ENCODE measurements at regions not wholly inside any gene's neighbourhood (a gene's known extent, or its start where the extent isn't known, plus 50 kb on each side); places are given as distances from the start of the nearest gene placed in this dataset.

DNA sequence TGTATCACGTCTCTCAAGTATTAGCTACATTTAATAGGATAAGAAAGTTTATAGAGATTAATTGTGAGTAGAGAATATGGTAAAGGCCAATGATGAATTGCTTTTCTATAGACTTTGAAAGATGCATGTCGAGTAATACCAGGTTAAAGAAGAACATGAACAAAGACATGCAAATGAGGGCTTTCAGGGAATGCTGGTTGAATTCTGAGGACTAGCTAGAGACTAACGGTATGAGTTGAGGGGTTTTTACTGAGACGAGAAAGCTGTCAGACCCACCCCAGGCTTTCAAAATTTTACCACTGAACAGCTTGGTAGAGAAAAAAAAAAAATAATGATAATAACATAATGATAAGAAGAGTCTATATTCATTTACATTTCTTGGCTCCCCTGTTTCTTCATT is 796.0 kb upstream of the CDH8 start:
- Histone ChIP-seq H3K27ac (ENCODE audit: low read length) (no peak overlapping the region), H3K36me3 (ENCODE audit: control insufficient read depth, insufficient read depth, low read length) (no peaks in the 10 kb centered on the region), H3K27me3 (ENCODE audit: control insufficient read depth, insufficient read depth, low read length) (no peaks in the 10 kb centered on the region), H3K4me1 (ENCODE audit: control insufficient read depth, insufficient read depth, low read length) (no peaks in the 10 kb centered on the region), H3K9me3 (ENCODE audit: control insufficient read depth, insufficient read depth, low read depth, low read length) (no peaks in the 10 kb centered on the region), H3K4me3 (ENCODE audit: low read depth in 2 of 2, low read length in 2 of 2) (no peak overlapping the region)
- BruUV-seq (replicated peaks), result no TSS peak
- in situ Hi-C loops (cut with HindIII; ENCODE audit: low pct_unique_long_range_greater_than_20kb, low sequenced_read_pairs), result no loop called here
- intact Hi-C loops (cut with micrococcal nuclease; ENCODE audit: unreplicated experiment), result no loop called here
- DNase-seq (ENCODE audit: low read depth, low spot score) (no peak), ATAC-seq (no peak)
- TF ChIP-seq REST (IDR thresholded peaks at IDR 0.05; ENCODE audit: insufficient read depth in 1 of 2, low read depth in 2 of 2, low read length in 1 of 2), result no peak
- TF ChIP-seq, protein P1, sequence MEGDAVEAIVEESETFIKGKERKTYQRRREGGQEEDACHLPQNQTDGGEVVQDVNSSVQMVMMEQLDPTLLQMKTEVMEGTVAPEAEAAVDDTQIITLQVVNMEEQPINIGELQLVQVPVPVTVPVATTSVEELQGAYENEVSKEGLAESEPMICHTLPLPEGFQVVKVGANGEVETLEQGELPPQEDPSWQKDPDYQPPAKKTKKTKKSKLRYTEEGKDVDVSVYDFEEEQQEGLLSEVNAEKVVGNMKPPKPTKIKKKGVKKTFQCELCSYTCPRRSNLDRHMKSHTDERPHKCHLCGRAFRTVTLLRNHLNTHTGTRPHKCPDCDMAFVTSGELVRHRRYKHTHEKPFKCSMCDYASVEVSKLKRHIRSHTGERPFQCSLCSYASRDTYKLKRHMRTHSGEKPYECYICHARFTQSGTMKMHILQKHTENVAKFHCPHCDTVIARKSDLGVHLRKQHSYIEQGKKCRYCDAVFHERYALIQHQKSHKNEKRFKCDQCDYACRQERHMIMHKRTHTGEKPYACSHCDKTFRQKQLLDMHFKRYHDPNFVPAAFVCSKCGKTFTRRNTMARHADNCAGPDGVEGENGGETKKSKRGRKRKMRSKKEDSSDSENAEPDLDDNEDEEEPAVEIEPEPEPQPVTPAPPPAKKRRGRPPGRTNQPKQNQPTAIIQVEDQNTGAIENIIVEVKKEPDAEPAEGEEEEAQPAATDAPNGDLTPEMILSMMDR (IDR thresholded peaks at IDR 0.05), result no peak
- no peak for TF ChIP-seq SIN3A (IDR thresholded peaks at IDR 0.05; ENCODE audit: borderline replicate concordance, insufficient read depth, low read depth, low read length)
- no peak for TF ChIP-seq POLR2AphosphoS5 (IDR thresholded peaks at IDR 0.05; ENCODE audit: low read depth, low read length)
- TF ChIP-seq TCF7L2 (IDR thresholded peaks at IDR 0.05; ENCODE audit: low read depth, low read length), result no peak
- POLR2A ChIA-PET, result no interaction called here
- CTCF ChIA-PET, result no interaction called here

- no TSS peak for BruUV-seq (replicated peaks)
- in situ Hi-C loops (cut with HindIII; ENCODE audit: low pct_unique_long_range_greater_than_20kb, low sequenced_read_pairs) (no loop called here), intact Hi-C loops (cut with micrococcal nuclease; ENCODE audit: unreplicated experiment) (no loop called here)
- CTCF ChIA-PET, result no interaction called here
- DNase-seq (ENCODE audit: low read depth, low spot score), result no peak
- POLR2A ChIA-PET, result no interaction called here
- no peak for ATAC-seq
- H3K9me3 ChIP-seq (ENCODE audit: control insufficient read depth, insufficient read depth, low read depth, low read length), result no peaks in the 10 kb centered on the region
- no peaks in the 10 kb centered on the region for H3K4me1 ChIP-seq (ENCODE audit: control insufficient read depth, insufficient read depth, low read length)
- H3K36me3 ChIP-seq (ENCODE audit: control insufficient read depth, insufficient read depth, low read length), result no peaks in the 10 kb centered on the region
- H3K4me3 ChIP-seq (ENCODE audit: low read depth in 2 of 2, low read length in 2 of 2), result no peak overlapping the region
- H3K27me3 ChIP-seq (ENCODE audit: control insufficient read depth, insufficient read depth, low read length), result no peaks in the 10 kb centered on the region
- no peak overlapping the region for H3K27ac ChIP-seq (ENCODE audit: low read length)
- no peak for TF ChIP-seq TCF7L2 (IDR thresholded peaks at IDR 0.05; ENCODE audit: low read depth, low read length)
- no peak for TF ChIP-seq REST (IDR thresholded peaks at IDR 0.05; ENCODE audit: insufficient read depth in 1 of 2, low read depth in 2 of 2, low read length in 1 of 2)
- TF ChIP-seq SIN3A (IDR thresholded peaks at IDR 0.05; ENCODE audit: borderline replicate concordance, insufficient read depth, low read depth, low read length), result no peak
- TF ChIP-seq POLR2AphosphoS5 (IDR thresholded peaks at IDR 0.05; ENCODE audit: low read depth, low read length), result no peak
- TF ChIP-seq, protein P1 (IDR thresholded peaks at IDR 0.05), result no peak
Observed at GRCh38 chr16:62831235-62831850, 795.1 kb upstream of the CDH8 start.
